Neural progenitor cell (in vitro differentiated cells): ENCODE measurements at regions not wholly inside any gene's neighbourhood (a gene's known extent, or its start where the extent isn't known, plus 50 kb on each side); places are given as distances from the start of the nearest gene placed in this dataset.

ENCODE experiments used
- EZH2 ChIP-seq: fragments of 200-600 bp; sonication (generic); IDR thresholded peaks from 2 replicates; pipeline ENCODE4 v1.6.1; 2017; ENCODE audit warnings: antibody characterized with exemption, mild to moderate bottlenecking, moderate library complexity
- EZH2phosphoT487 ChIP-seq: fragments of 200-600 bp; sonication (generic); IDR thresholded peaks from 2 replicates; pipeline ENCODE4 v1.6.1; 2017; ENCODE audit warnings: antibody characterized with exemption
- TF ChIP-seq, protein P1 (sequence below): fragments of 200-600 bp; sonication (generic); IDR thresholded peaks from 2 replicates; pipeline ENCODE4 v1.5.1; 2017; ENCODE audit warnings: antibody characterized with exemption, mild to moderate bottlenecking

GRCh38 chr7:13152755-13153154 lies 465.3 kb downstream of the ARL4A start:
- TF ChIP-seq EZH2 (no peak), EZH2phosphoT487 (no peak)
- TF ChIP-seq, protein P1, sequence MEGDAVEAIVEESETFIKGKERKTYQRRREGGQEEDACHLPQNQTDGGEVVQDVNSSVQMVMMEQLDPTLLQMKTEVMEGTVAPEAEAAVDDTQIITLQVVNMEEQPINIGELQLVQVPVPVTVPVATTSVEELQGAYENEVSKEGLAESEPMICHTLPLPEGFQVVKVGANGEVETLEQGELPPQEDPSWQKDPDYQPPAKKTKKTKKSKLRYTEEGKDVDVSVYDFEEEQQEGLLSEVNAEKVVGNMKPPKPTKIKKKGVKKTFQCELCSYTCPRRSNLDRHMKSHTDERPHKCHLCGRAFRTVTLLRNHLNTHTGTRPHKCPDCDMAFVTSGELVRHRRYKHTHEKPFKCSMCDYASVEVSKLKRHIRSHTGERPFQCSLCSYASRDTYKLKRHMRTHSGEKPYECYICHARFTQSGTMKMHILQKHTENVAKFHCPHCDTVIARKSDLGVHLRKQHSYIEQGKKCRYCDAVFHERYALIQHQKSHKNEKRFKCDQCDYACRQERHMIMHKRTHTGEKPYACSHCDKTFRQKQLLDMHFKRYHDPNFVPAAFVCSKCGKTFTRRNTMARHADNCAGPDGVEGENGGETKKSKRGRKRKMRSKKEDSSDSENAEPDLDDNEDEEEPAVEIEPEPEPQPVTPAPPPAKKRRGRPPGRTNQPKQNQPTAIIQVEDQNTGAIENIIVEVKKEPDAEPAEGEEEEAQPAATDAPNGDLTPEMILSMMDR, result no peak
